IMR-90 (cell line): ENCODE measurements at regions not wholly inside any gene's neighbourhood (a gene's known extent, or its start where the extent isn't known, plus 50 kb on each side); places are given as distances from the start of the nearest gene placed in this dataset.
A peak's percentile ranks its signal among the peaks of the same experiment; 100 is the strongest.

ENCODE experiments used
- ATAC-seq: fragments of 200-7000 bp; cut with Tn5 transposase; 2 replicates; pipeline ENCODE4 v1.9.1; 2020; ENCODE audit warnings: low read depth, mild to moderate bottlenecking, moderate library complexity
- BruUV-seq: library from RNA; stranded (reverse); fragments of 400-500 nt; replicated peaks from 2 replicates; lab custom pipeline; 2021; lab: Mats Ljungman, UMichigan
- CTCF ChIA-PET: fragments of 300-600 bp; formaldehyde crosslinking; extraction: SDS; loops from one replicate; lab custom pipeline; 2021; ENCODE audit warnings: antibody characterized with exemption; lab: Yijun Ruan, JAX
- POLR2A ChIA-PET: fragments of 300-600 bp; sonication (Branson Sonifier 250); formaldehyde crosslinking; loops from one replicate; lab custom pipeline; 2022; ENCODE audit warnings: antibody characterized with exemption; ENCODE audit not compliant: unreplicated experiment; lab: Charles Lee
- DNase-seq: peaks from one replicate; pipeline ENCODE4 v3.0.0; 2013
- H2AFZ ChIP-seq: replicated peaks from 2 replicates; pipeline ENCODE3; 2013; ENCODE audit warnings: low read length, mild to moderate bottlenecking; ENCODE audit not compliant: poor library complexity
- H2AK5ac ChIP-seq: 2 replicates; pipeline ENCODE4 v1.6.1; 2013; ENCODE audit warnings: low read depth, low read length, inconsistent platforms
- H2AK9ac ChIP-seq: replicated peaks from 2 replicates; pipeline ENCODE3; 2013; ENCODE audit warnings: mild to moderate bottlenecking, low read depth, low read length, moderate library complexity; ENCODE audit not compliant: poor library complexity
- H2BK120ac ChIP-seq: 2 replicates; pipeline ENCODE4 v1.6.1; 2013; ENCODE audit warnings: low read depth, low read length, inconsistent platforms
- H2BK15ac ChIP-seq: 3 replicates; pipeline ENCODE4 v1.6.1; 2013; ENCODE audit warnings: low read depth, low read length, inconsistent platforms
- H2BK20ac ChIP-seq: 2 replicates; pipeline ENCODE4 v1.6.1; 2013; ENCODE audit warnings: low read depth, mild to moderate bottlenecking, inconsistent platforms, low read length, moderate library complexity
- H2BK5ac ChIP-seq: 2 replicates; pipeline ENCODE4 v1.6.1; 2013; ENCODE audit warnings: mild to moderate bottlenecking, low read depth, low read length, inconsistent platforms; ENCODE audit not compliant: poor library complexity, severe bottlenecking
- H3K14ac ChIP-seq: replicated peaks from 2 replicates; pipeline ENCODE4 v1.6.1; 2013; ENCODE audit warnings: low read depth, low read length, inconsistent platforms
- H3K18ac ChIP-seq: 2 replicates; pipeline ENCODE4 v1.6.1; 2013; ENCODE audit warnings: low read depth, low read length, control low read depth
- H3K23ac ChIP-seq: 2 replicates; pipeline ENCODE4 v1.6.1; 2013; ENCODE audit warnings: low read depth, low read length, inconsistent platforms
- H3K27ac ChIP-seq: 2 replicates; pipeline ENCODE4 v1.5.1; 2013; ENCODE audit warnings: mild to moderate bottlenecking, control low read depth, low read length; ENCODE audit not compliant: insufficient read depth
- H3K27me3 ChIP-seq: 2 replicates; pipeline ENCODE4 v1.6.1; 2013; ENCODE audit warnings: low read length; ENCODE audit not compliant: control insufficient read depth, insufficient read depth
- H3K36me3 ChIP-seq: 2 replicates; pipeline ENCODE4 v1.6.1; 2013; ENCODE audit warnings: low read length, mixed read lengths; ENCODE audit not compliant: control insufficient read depth, insufficient read depth
- H3K4ac ChIP-seq: 2 replicates; pipeline ENCODE4 v1.6.1; 2013; ENCODE audit warnings: low read depth, low read length, inconsistent platforms
- H3K4me1 ChIP-seq: 2 replicates; pipeline ENCODE4 v1.6.1; 2013; ENCODE audit warnings: low read length, mixed read lengths; ENCODE audit not compliant: control insufficient read depth, insufficient read depth
- H3K4me2 ChIP-seq: 2 replicates; pipeline ENCODE4 v1.6.1; 2013; ENCODE audit warnings: low read depth, mild to moderate bottlenecking, control low read depth, low read length, moderate library complexity
- H3K4me3 ChIP-seq: 2 replicates; pipeline ENCODE4 v1.5.1; 2013; ENCODE audit warnings: low read depth, mild to moderate bottlenecking, control low read depth, low read length, moderate library complexity; ENCODE audit not compliant: insufficient read depth
- H3K56ac ChIP-seq: 2 replicates; pipeline ENCODE4 v1.6.1; 2013; ENCODE audit warnings: low read length, inconsistent platforms; ENCODE audit not compliant: insufficient read depth; ENCODE audit errors: extremely low read depth
- H3K79me1 ChIP-seq, 2 experiments: 2 replicates each; pipeline ENCODE4 v1.6.1; 2013; ENCODE audit warnings: low read length in 2 of 2, inconsistent platforms in 1 of 2, low read depth in 1 of 2
- H3K9ac ChIP-seq: 2 replicates; pipeline ENCODE4 v1.6.1; 2013; ENCODE audit warnings: low read depth, low read length, control low read depth
- H3K9me1 ChIP-seq: 2 replicates; pipeline ENCODE4 v1.6.1; 2013; ENCODE audit warnings: low read length, inconsistent platforms; ENCODE audit not compliant: insufficient read depth
- H3K9me3 ChIP-seq: 2 replicates; pipeline ENCODE4 v1.6.1; 2013; ENCODE audit warnings: low read length; ENCODE audit not compliant: control insufficient read depth, insufficient read depth
- H4K20me1 ChIP-seq: 2 replicates; pipeline ENCODE4 v1.6.1; 2013; ENCODE audit warnings: low read length, inconsistent platforms; ENCODE audit not compliant: insufficient read depth
- H4K5ac ChIP-seq: 2 replicates; pipeline ENCODE4 v1.6.1; 2013; ENCODE audit warnings: mild to moderate bottlenecking, low read depth, low read length, control low read depth
- H4K8ac ChIP-seq, 2 experiments: 2 replicates each; pipeline ENCODE4 v1.6.1; 2013; ENCODE audit warnings: low read depth in 2 of 2, low read length in 2 of 2, control low read depth in 1 of 2, inconsistent platforms in 1 of 2
- H4K91ac ChIP-seq: 2 replicates; pipeline ENCODE4 v1.6.1; 2013; ENCODE audit warnings: low read depth, low read length, inconsistent platforms; ENCODE audit not compliant: insufficient read depth
- MAFK ChIP-seq: IDR thresholded peaks from 2 replicates; pipeline ENCODE4 v1.6.1; 2012; ENCODE audit warnings: low read depth, low read length, improper control_type of control experiment
- WGBS, 2 experiments: methylation state at CpG; one replicate each; pipeline versions ENCODE4 v1.1.5 to v1.1.7; 2013; ENCODE audit warnings: missing lambda C conversion rate in 2 of 2; ENCODE audit not compliant: insufficient read length in 1 of 2; ENCODE audit errors: extremely low coverage in 2 of 2; 5-methylcytosine and 5-hydroxymethylcytosine counted together
- dilution Hi-C: fragments of 300-500 bp; cut with HindIII; formaldehyde crosslinking; loops from one replicate; pipeline ENCODE4 v1.14.3; 2018; ENCODE audit warnings: low sequenced_read_pairs; ENCODE audit not compliant: unreplicated experiment
- in situ Hi-C: fragments of 300-500 bp; cut with MboI; formaldehyde crosslinking; loops from 3 replicates; pipeline ENCODE4 v1.14.3; 2019; ENCODE audit warnings: low sequenced_read_pairs, inconsistent platforms, mixed read lengths
- intact Hi-C: fragments of 100-400 bp; cut with micrococcal nuclease; formaldehyde crosslinking; loops from 2 replicates; pipeline ENCODE4 v1.10.0; 2022
- TF ChIP-seq, protein P1 (sequence below): fragments of 150-350 bp; IDR thresholded peaks from 2 replicates; pipeline ENCODE4 v1.6.1; 2017; ENCODE audit warnings: mild to moderate bottlenecking, antibody characterized with exemption, low read length, low read depth

DNA sequence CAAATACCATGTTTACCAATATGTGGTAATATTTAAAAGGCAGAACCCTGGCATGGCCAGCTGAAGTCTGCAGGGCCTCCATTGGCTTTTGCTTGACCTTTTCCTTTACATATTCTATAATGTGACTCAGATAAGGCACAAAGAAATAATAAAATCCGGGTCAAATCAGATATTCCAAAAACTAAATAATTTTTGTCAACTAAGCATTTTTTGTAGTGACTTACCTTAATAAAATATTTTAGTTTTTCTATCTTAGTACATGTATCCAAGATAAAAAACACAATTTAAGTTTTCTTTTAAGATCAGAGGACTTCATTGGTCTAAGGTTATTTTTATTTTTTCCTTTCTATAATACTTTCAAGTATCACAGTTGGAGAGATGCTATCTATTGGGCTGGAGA lies 179.4 kb upstream of the ADAMTS5 start:
- Histone ChIP-seq H3K36me3 (no peaks in the 10 kb centered on the region), H3K23ac (no peak overlapping the region), H3K18ac (no peak overlapping the region), H4K20me1 (no peaks in the 10 kb centered on the region), H2BK5ac (no peak overlapping the region), H3K9me1 (no peaks in the 10 kb centered on the region), H2BK15ac (no peak overlapping the region), H3K9me3 (no peaks in the 10 kb centered on the region), H3K4me2 (no peak overlapping the region), H2AK9ac (no peak overlapping the region), H3K27me3 (no peaks in the 10 kb centered on the region), H3K9ac (no peak overlapping the region), H4K91ac (no peak overlapping the region), H3K4ac (no peak overlapping the region), H2AFZ (no peak overlapping the region), H3K27ac (no peak overlapping the region), H4K5ac (no peak overlapping the region), H2BK20ac (no peak overlapping the region), H4K8ac (no peak overlapping the region), H3K4me1 (no peaks in the 10 kb centered on the region), H2BK120ac (no peak overlapping the region), H3K56ac (no peak overlapping the region), H2AK5ac (no peak overlapping the region), H3K14ac (no peak overlapping the region), H3K4me3 (no peak overlapping the region), H3K79me1 (no peaks in the 10 kb centered on the region)
- POLR2A ChIA-PET = no interaction called here
- dilution Hi-C loops = no loop called here
- TF ChIP-seq, protein P1, sequence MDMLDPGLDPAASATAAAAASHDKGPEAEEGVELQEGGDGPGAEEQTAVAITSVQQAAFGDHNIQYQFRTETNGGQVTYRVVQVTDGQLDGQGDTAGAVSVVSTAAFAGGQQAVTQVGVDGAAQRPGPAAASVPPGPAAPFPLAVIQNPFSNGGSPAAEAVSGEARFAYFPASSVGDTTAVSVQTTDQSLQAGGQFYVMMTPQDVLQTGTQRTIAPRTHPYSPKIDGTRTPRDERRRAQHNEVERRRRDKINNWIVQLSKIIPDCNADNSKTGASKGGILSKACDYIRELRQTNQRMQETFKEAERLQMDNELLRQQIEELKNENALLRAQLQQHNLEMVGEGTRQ = no peak
- TF ChIP-seq MAFK = peak; percentile 97
- no CpG with 5 or more reads among the region's 1 CpG for WGBS, 2 experiments
- no TSS peak for BruUV-seq
- CTCF ChIA-PET = no interaction called here
- ATAC-seq = no peak
- DNase-seq = no peak
- intact Hi-C loops = no loop called here
- in situ Hi-C loops = no loop called here
